ENCODE measurements at regions not wholly inside any gene's neighbourhood (a gene's known extent, or its start where the extent isn't known, plus 50 kb on each side); places are given as distances from the start of the nearest gene placed in this dataset.

DNA sequence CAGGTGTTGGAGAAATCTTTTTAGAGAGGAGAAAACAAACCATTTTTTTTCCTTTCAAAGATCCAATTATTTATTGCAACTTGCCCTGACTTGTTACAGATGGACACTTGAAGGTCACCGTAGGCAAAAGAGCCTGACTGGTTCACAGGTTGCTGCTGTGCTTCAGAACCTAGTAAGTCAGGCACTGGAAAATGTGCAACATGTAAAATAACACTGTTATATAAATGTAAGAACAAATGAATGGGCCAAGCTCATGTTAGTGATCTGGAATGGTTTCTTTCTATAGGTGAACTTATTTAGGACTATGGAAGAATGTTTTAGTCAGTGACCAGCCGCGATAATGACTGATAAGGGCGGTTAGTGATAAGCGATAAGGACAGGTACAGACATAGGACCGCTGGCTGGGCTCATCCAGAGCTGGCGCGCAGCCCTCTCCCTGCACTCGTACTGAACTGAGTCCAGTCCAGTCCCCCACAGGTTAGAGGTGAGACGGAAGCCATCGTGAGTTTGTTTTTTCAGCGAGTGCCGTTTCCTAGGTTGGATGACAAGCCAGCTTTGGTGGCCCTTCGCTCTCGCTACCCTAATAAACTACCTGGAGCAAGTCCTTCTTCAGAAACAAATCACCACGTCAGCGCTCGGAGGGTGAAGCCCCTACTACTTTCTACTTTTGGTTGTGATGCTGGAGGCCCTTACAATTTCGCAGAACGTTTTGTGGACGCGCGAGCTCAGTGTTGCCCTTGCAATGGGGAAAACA lies 94.4 kb upstream of the PRDM1 start:
- no peaks in the 10 kb centered on the region for H3K79me2 ChIP-seq (replicated peaks; ENCODE audit: insufficient read depth)
- Mint-ChIP-seq H3K36me3 (ENCODE audit: low read depth) (no peaks in the 10 kb centered on the region; the same call in 2 of the 3 replicates), H3K4me1 (peaks cover 22% of the 10 kb centered on the region), H3K9me3 (peaks cover 4% of the 10 kb centered on the region; the same call in 2 of the 3 replicates), H3K27me3 (ENCODE audit: insufficient read depth, low read depth, poor library complexity) (peaks cover 95% of the 10 kb centered on the region), H3K27ac (no peak overlapping the region), H3K4me3 (peak overlapping the region; percentile 86)
- H3K4me1 ChIP-seq (ENCODE audit: insufficient read depth), result peaks cover 31% of the 10 kb centered on the region
- TF ChIP-seq EZH2 (IDR thresholded peaks at IDR 0.05; ENCODE audit: low read depth, unreplicated experiment) (peak; percentile 58), NANOG (IDR thresholded peaks at IDR 0.05; ENCODE audit: borderline replicate concordance) (no peak)
- peaks cover 6% of the 10 kb centered on the region; the same call in 1 of the 2 replicates for H3F3A ChIP-seq (replicated peaks; ENCODE audit: low read depth)
- H3K36me3 ChIP-seq (ENCODE audit: insufficient read depth), result no peaks in the 10 kb centered on the region
- peak overlapping the region; percentile 92 for H2AFZ ChIP-seq
- H3K27me3 ChIP-seq (ENCODE audit: insufficient read depth), result peaks cover 99% of the 10 kb centered on the region
- ATAC-seq, result peak; percentile 10
- peaks cover 25% of the 10 kb centered on the region for H4K20me1 ChIP-seq (replicated peaks; ENCODE audit: insufficient read depth)
- H3K27ac ChIP-seq (ENCODE audit: low read depth), result no peak overlapping the region
- H3K4me2 ChIP-seq, result peak overlapping the region; percentile 93
- H3K4me3 ChIP-seq, result peak overlapping the region; percentile 78
- no peaks in the 10 kb centered on the region for H3K9me2 ChIP-seq (ENCODE audit: insufficient read depth)
- DNase-seq (ENCODE audit: low spot score), result peak; percentile 56

DNA sequence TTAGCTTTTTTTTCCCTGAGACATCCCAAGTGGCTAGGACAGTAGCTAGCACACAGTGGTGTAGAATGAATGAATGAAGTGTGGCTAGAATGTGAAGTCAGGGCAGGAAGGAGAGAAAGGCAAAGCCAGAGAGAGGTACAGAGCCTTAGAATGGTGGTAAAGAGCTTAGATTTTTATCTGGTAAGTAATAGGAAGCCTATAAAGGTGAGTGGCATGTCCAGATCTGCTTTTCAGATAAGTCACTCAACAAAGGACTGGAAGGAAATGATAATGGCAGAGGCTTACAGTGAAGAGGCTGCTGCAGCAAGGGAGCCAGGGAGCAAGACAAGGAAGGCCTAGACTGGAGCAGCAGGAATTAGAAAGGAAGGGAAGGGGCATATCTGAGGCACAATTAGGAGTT lies 96.0 kb upstream of the PRDM1 start:
- Histone ChIP-seq H3K36me3 (ENCODE audit: insufficient read depth) (no peaks in the 10 kb centered on the region), H3K79me2 (replicated peaks; ENCODE audit: insufficient read depth) (no peaks in the 10 kb centered on the region), H3K27ac (ENCODE audit: low read depth) (no peak overlapping the region), H3K9me2 (ENCODE audit: insufficient read depth) (no peaks in the 10 kb centered on the region), H3K4me3 (no peak overlapping the region), H4K20me1 (replicated peaks; ENCODE audit: insufficient read depth) (peaks cover 17% of the 10 kb centered on the region), H3F3A (replicated peaks; ENCODE audit: low read depth) (peaks cover 3% of the 10 kb centered on the region; the same call in 1 of the 2 replicates), H2AFZ (no peak overlapping the region), H3K27me3 (ENCODE audit: insufficient read depth) (peaks cover 99% of the 10 kb centered on the region), H3K4me2 (0 out of 2 replicates have a peak overlapping the region, but pooled peaks have one; percentile 23), H3K4me1 (ENCODE audit: insufficient read depth) (peaks cover 31% of the 10 kb centered on the region)
- H3K4me3 Mint-ChIP-seq, result no peak overlapping the region
- no peak overlapping the region for H3K27ac Mint-ChIP-seq
- no peaks in the 10 kb centered on the region; the same call in 2 of the 3 replicates for H3K36me3 Mint-ChIP-seq (ENCODE audit: low read depth)
- ATAC-seq, result no peak
- peaks cover 95% of the 10 kb centered on the region for H3K27me3 Mint-ChIP-seq (ENCODE audit: insufficient read depth, low read depth, poor library complexity)
- peak; percentile 11 for DNase-seq (ENCODE audit: low spot score)
- peaks cover 27% of the 10 kb centered on the region for H3K4me1 Mint-ChIP-seq
- peaks cover 2% of the 10 kb centered on the region; the same call in 2 of the 3 replicates for H3K9me3 Mint-ChIP-seq
- TF ChIP-seq, protein P1, sequence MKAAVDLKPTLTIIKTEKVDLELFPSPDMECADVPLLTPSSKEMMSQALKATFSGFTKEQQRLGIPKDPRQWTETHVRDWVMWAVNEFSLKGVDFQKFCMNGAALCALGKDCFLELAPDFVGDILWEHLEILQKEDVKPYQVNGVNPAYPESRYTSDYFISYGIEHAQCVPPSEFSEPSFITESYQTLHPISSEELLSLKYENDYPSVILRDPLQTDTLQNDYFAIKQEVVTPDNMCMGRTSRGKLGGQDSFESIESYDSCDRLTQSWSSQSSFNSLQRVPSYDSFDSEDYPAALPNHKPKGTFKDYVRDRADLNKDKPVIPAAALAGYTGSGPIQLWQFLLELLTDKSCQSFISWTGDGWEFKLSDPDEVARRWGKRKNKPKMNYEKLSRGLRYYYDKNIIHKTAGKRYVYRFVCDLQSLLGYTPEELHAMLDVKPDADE (IDR thresholded peaks at IDR 0.05), result no peak
- TF ChIP-seq JUNB (IDR thresholded peaks at IDR 0.05; ENCODE audit: unreplicated experiment), result no peak
- TF ChIP-seq, protein P2, sequence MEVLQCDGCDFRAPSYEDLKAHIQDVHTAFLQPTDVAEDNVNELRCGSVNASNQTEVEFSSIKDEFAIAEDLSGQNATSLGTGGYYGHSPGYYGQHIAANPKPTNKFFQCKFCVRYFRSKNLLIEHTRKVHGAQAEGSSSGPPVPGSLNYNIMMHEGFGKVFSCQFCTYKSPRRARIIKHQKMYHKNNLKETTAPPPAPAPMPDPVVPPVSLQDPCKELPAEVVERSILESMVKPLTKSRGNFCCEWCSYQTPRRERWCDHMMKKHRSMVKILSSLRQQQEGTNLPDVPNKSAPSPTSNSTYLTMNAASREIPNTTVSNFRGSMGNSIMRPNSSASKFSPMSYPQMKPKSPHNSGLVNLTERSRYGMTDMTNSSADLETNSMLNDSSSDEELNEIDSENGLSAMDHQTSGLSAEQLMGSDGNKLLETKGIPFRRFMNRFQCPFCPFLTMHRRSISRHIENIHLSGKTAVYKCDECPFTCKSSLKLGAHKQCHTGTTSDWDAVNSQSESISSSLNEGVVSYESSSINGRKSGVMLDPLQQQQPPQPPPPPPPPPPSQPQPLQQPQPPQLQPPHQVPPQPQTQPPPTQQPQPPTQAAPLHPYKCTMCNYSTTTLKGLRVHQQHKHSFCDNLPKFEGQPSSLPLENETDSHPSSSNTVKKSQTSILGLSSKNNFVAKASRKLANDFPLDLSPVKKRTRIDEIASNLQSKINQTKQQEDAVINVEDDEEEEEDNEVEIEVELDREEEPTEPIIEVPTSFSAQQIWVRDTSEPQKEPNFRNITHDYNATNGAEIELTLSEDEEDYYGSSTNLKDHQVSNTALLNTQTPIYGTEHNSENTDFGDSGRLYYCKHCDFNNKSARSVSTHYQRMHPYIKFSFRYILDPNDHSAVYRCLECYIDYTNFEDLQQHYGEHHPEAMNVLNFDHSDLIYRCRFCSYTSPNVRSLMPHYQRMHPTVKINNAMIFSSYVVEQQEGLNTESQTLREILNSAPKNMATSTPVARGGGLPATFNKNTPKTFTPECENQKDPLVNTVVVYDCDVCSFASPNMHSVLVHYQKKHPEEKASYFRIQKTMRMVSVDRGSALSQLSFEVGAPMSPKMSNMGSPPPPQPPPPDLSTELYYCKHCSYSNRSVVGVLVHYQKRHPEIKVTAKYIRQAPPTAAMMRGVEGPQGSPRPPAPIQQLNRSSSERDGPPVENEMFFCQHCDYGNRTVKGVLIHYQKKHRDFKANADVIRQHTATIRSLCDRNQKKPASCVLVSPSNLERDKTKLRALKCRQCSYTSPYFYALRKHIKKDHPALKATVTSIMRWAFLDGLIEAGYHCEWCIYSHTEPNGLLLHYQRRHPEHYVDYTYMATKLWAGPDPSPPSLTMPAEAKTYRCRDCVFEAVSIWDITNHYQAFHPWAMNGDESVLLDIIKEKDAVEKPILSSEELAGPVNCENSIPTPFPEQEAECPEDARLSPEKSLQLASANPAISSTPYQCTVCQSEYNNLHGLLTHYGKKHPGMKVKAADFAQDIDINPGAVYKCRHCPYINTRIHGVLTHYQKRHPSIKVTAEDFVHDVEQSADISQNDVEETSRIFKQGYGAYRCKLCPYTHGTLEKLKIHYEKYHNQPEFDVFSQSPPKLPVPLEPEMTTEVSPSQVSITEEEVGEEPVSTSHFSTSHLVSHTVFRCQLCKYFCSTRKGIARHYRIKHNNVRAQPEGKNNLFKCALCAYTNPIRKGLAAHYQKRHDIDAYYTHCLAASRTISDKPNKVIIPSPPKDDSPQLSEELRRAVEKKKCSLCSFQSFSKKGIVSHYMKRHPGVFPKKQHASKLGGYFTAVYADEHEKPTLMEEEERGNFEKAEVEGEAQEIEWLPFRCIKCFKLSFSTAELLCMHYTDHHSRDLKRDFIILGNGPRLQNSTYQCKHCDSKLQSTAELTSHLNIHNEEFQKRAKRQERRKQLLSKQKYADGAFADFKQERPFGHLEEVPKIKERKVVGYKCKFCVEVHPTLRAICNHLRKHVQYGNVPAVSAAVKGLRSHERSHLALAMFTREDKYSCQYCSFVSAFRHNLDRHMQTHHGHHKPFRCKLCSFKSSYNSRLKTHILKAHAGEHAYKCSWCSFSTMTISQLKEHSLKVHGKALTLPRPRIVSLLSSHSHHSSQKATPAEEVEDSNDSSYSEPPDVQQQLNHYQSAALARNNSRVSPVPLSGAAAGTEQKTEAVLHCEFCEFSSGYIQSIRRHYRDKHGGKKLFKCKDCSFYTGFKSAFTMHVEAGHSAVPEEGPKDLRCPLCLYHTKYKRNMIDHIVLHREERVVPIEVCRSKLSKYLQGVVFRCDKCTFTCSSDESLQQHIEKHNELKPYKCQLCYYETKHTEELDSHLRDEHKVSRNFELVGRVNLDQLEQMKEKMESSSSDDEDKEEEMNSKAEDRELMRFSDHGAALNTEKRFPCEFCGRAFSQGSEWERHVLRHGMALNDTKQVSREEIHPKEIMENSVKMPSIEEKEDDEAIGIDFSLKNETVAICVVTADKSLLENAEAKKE (CRISPR knock-in tag; IDR thresholded peaks at IDR 0.05), result no peak
- no peak for TF ChIP-seq CREB1 (CRISPR knock-in tag; IDR thresholded peaks at IDR 0.05; ENCODE audit: low read depth)
- no peak for TF ChIP-seq NANOG (IDR thresholded peaks at IDR 0.05; ENCODE audit: borderline replicate concordance)
- no peak for TF ChIP-seq EZH2 (IDR thresholded peaks at IDR 0.05; ENCODE audit: low read depth, unreplicated experiment)
- TF ChIP-seq ZNF114 (CRISPR knock-in tag; IDR thresholded peaks at IDR 0.05), result no peak
- no peak for TF ChIP-seq ZNF331 (CRISPR knock-in tag; IDR thresholded peaks at IDR 0.05; ENCODE audit: low read depth)
- TF ChIP-seq EZH2phosphoT487 (IDR thresholded peaks at IDR 0.05; ENCODE audit: unreplicated experiment), result no peak
- no peak for TF ChIP-seq POLR2AphosphoS5 (IDR thresholded peaks at IDR 0.05; ENCODE audit: low read depth)
